Choroid plexus epithelial cell (primary cell): ENCODE measurements at regions not wholly inside any gene's neighbourhood (a gene's known extent, or its start where the extent isn't known, plus 50 kb on each side); places are given as distances from the start of the nearest gene placed in this dataset.

ENCODE experiments used
- DNase-seq: peaks from one replicate; pipeline ENCODE4 v3.0.0-alpha.2; 2010; ENCODE audit warnings: low read depth
- H3K4me3 ChIP-seq: 2 replicates; pipeline ENCODE4 v1.5.1; 2011; ENCODE audit warnings: low read depth, mild to moderate bottlenecking, control low read depth, low read length, moderate library complexity
- CTCF ChIP-seq: conservative IDR thresholded peaks from 2 replicates; pipeline ENCODE4 v1.5.1; 2011; ENCODE audit warnings: low read depth, mild to moderate bottlenecking, control low read depth, inconsistent platforms, low read length, moderate library complexity

- no peak for TF ChIP-seq CTCF
- no peak for DNase-seq
- H3K4me3 ChIP-seq, result no peak overlapping the region
Observed at GRCh38 chr11:109347304-109347703, 74.7 kb upstream of the C11orf87 start.

GRCh38 chr11:109349276-109350080 is 72.5 kb upstream of the C11orf87 start:
- no peak for DNase-seq
- TF ChIP-seq CTCF, result no peak
- H3K4me3 ChIP-seq, result no peak overlapping the region

DNA sequence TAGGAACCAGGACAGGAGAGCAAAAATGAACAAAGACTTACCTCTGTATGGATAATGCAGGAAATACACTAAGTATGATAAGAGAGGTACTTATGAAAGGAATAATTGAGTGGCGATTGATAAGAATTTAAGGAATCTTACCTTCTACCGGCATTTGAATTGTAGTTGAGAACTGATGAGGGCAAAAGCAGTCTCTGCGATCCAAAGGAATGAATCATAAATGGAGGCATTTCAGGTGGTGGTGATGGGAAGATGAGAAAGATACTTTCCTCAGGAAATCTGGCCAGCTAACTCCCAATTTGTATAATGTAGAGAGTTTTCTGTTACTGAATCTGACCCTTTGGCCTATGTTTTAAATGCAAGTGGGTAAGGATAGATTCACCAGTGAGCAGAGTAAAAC is 71.9 kb upstream of the C11orf87 start:
- DNase-seq, result no peak
- TF ChIP-seq CTCF, result no peak
- H3K4me3 ChIP-seq, result no peak overlapping the region

DNA sequence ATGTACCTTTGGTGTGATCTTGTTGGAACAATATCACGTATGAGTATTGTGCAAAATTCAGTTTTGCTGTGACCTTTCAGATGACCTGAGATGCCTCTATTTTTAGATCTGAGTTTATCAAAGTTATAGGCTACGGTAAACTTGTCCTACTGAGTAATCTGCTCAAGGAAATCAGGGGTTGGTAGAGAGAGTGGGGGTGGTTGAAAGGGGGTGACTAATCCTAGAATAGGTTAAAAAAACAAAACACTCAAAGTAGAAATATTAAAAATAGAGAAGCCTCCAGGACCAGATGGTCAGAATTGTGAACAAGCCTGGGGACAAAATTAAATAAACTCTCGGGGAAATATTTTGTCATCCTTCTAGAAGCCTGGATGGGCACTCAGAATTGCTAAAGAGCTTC is 59.9 kb upstream of the C11orf87 start:
- no peak for DNase-seq
- no peak overlapping the region for H3K4me3 ChIP-seq
- no peak for TF ChIP-seq CTCF

GRCh38 chr11:109363682-109364081 is 58.3 kb upstream of the C11orf87 start:
- no peak for DNase-seq
- no peak for TF ChIP-seq CTCF
- no peak overlapping the region for H3K4me3 ChIP-seq

- TF ChIP-seq CTCF, result no peak
- DNase-seq, result no peak
- H3K4me3 ChIP-seq, result no peak overlapping the region
Observed at GRCh38 chr11:109364851-109365250, 57.1 kb upstream of the C11orf87 start.
